Fibroblast of lung (primary cell): ENCODE measurements at regions not wholly inside any gene's neighbourhood (a gene's known extent, or its start where the extent isn't known, plus 50 kb on each side); places are given as distances from the start of the nearest gene placed in this dataset.

ENCODE experiments used
- DNase-seq, 2 donors: peaks; one replicate each; pipeline versions ENCODE4 v3.0.0 to v3.0.0-alpha.2; 2010; ENCODE audit warnings: low read depth in 2 of 2
- H2AFZ ChIP-seq: 2 replicates; pipeline ENCODE4 v1.5.1; 2012; ENCODE audit warnings: low read length, control low read depth, inconsistent platforms
- H3K27ac ChIP-seq: 2 replicates; pipeline ENCODE4 v1.5.1; 2011; ENCODE audit warnings: low read length, control low read depth; ENCODE audit not compliant: insufficient read depth
- H3K27me3 ChIP-seq: 2 replicates; pipeline ENCODE4 v1.5.1; 2011; ENCODE audit warnings: mild to moderate bottlenecking, low read length; ENCODE audit not compliant: control insufficient read depth, insufficient read depth
- H3K36me3 ChIP-seq: 2 replicates; pipeline ENCODE4 v1.5.1; 2011; ENCODE audit warnings: low read length; ENCODE audit not compliant: control insufficient read depth, insufficient read depth
- H3K4me1 ChIP-seq: 2 replicates; pipeline ENCODE4 v1.5.1; 2011; ENCODE audit warnings: low read length; ENCODE audit not compliant: control insufficient read depth, insufficient read depth; ENCODE audit errors: extremely low read depth
- H3K4me2 ChIP-seq: 2 replicates; pipeline ENCODE4 v1.5.1; 2011; ENCODE audit warnings: low read length, control low read depth; ENCODE audit not compliant: insufficient read depth; ENCODE audit errors: extremely low read depth
- H3K4me3 ChIP-seq, 4 experiments: fragments of 200-600 bp in 1 of 4; sonication (generic) in 1 of 4; replicated peaks in 1 of 4; 2 replicates each; pipeline ENCODE4 v1.5.1; 2011 to 2016; ENCODE audit warnings: low read length in 4 of 4, low read depth in 3 of 4, mild to moderate bottlenecking in 3 of 4, control low read depth in 2 of 4, inconsistent platforms in 1 of 4, mixed read lengths in 1 of 4; ENCODE audit not compliant: insufficient read depth in 1 of 4; ENCODE audit errors: control extremely low read depth in 1 of 4
- H3K79me2 ChIP-seq: 2 replicates; pipeline ENCODE4 v1.5.1; 2012; ENCODE audit warnings: mild to moderate bottlenecking, low read length, inconsistent platforms; ENCODE audit not compliant: control insufficient read depth, insufficient read depth
- H3K9ac ChIP-seq: 2 replicates; pipeline ENCODE4 v1.5.1; 2011; ENCODE audit warnings: mild to moderate bottlenecking, low read length, control low read depth; ENCODE audit not compliant: insufficient read depth
- H3K9me3 ChIP-seq: 2 replicates; pipeline ENCODE4 v1.5.1; 2012; ENCODE audit warnings: low read depth, low read length; ENCODE audit not compliant: control insufficient read depth, insufficient read depth
- H4K20me1 ChIP-seq: 2 replicates; pipeline ENCODE4 v1.5.1; 2011; ENCODE audit warnings: low read length; ENCODE audit not compliant: control insufficient read depth, insufficient read depth; ENCODE audit errors: extremely low read depth
- EZH2 ChIP-seq: IDR thresholded peaks from 2 replicates; pipeline ENCODE4 v1.5.1; 2012; ENCODE audit warnings: low read length, control low read depth, mild to moderate bottlenecking; ENCODE audit errors: missing control alignments
- TF ChIP-seq, protein P1 (sequence below), 2 donors: IDR thresholded peaks in 1 of 2; conservative IDR thresholded peaks in 1 of 2; 1 replicate in 1 of 2; 2 replicates in 1 of 2; pipeline ENCODE4 v1.5.1; 2011 to 2012; ENCODE audit warnings: low read length in 2 of 2, control low read depth in 1 of 2, inconsistent platforms in 1 of 2, low read depth in 1 of 2, mild to moderate bottlenecking in 1 of 2

DNA sequence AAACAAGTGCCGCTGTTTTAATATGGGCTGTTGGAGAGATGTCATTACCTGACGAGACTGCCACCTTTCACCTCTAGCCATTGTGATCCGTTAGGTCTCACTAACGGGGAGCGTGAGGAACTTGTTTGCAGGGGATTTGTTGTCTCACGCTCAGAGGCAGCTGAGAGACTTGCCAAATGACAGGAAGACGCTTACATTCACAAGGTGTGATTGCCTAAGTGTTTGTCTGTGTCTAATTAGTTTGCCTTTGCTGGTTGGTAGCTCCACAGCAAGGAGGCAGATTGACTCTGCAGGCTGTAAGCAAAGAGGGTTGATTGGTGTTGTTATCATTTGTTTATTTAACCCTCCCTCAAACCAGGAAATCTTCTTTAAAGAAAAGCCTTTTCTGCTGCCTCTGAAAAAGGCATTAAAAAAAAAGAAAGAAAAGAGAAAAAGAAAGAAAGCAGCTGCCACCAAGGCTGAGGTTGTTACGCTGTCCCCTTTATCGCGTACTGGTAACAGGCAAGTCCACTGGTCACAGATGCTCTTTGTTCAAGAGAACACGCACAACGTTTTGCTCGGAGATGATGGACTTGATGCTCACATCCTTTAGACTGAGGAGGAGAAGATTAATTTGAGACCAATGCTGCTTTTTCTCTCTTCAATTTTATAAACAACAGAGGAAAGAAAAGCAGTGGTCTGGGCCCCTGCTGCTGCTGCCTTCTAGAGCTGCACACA lies 203.9 kb downstream of the ZNF326 start:
- no peaks in the 10 kb centered on the region for H3K79me2 ChIP-seq
- H4K20me1 ChIP-seq = no peaks in the 10 kb centered on the region
- H3K4me2 ChIP-seq = no peak overlapping the region
- H3K9ac ChIP-seq = no peak overlapping the region
- H3K4me3 ChIP-seq = no peak overlapping the region
- DNase-seq = no peak
- H3K27ac ChIP-seq = no peak overlapping the region
- no peak overlapping the region for H2AFZ ChIP-seq
- no peaks in the 10 kb centered on the region for H3K4me1 ChIP-seq
- no peaks in the 10 kb centered on the region for H3K9me3 ChIP-seq
- H3K36me3 ChIP-seq = no peaks in the 10 kb centered on the region
- H3K27me3 ChIP-seq = no peaks in the 10 kb centered on the region
- no peak for TF ChIP-seq EZH2
- TF ChIP-seq, protein P1, sequence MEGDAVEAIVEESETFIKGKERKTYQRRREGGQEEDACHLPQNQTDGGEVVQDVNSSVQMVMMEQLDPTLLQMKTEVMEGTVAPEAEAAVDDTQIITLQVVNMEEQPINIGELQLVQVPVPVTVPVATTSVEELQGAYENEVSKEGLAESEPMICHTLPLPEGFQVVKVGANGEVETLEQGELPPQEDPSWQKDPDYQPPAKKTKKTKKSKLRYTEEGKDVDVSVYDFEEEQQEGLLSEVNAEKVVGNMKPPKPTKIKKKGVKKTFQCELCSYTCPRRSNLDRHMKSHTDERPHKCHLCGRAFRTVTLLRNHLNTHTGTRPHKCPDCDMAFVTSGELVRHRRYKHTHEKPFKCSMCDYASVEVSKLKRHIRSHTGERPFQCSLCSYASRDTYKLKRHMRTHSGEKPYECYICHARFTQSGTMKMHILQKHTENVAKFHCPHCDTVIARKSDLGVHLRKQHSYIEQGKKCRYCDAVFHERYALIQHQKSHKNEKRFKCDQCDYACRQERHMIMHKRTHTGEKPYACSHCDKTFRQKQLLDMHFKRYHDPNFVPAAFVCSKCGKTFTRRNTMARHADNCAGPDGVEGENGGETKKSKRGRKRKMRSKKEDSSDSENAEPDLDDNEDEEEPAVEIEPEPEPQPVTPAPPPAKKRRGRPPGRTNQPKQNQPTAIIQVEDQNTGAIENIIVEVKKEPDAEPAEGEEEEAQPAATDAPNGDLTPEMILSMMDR (conservative IDR thresholded peaks at IDR 0.05 in 1 of 2, IDR thresholded peaks at IDR 0.05 in 1 of 2; ENCODE audit: low read depth in 1 of 2, low read length in 2 of 2) = no peak

DNA sequence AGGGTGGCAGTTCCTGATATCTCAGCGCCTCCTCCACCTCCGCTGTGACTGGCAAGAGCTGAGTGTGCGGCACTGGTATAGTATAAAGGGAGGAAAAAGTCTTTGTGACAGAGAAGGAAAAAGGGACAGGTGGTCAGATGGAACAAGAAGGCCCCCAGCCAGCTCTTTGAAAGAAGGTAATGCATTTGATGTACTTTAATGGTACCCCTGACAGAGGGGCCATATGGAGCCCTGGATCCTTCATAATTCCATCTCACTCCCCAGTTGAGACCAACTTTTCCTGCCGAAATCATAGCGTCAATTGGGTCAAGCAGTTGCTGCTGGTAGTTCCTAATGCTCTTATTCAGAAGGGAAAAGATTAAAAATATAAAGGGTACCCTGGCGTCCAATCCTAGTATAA lies 198.2 kb downstream of the ZNF326 start:
- no peak overlapping the region for H3K4me3 ChIP-seq
- H3K79me2 ChIP-seq = no peaks in the 10 kb centered on the region
- H3K27ac ChIP-seq = no peak overlapping the region
- H3K27me3 ChIP-seq = no peaks in the 10 kb centered on the region
- no peak overlapping the region for H3K9ac ChIP-seq
- H4K20me1 ChIP-seq = no peaks in the 10 kb centered on the region
- H3K4me2 ChIP-seq = no peak overlapping the region
- TF ChIP-seq EZH2 = no peak
- TF ChIP-seq, protein P1 (conservative IDR thresholded peaks at IDR 0.05 in 1 of 2, IDR thresholded peaks at IDR 0.05 in 1 of 2; ENCODE audit: low read depth in 1 of 2, low read length in 2 of 2) = no peak
- no peak overlapping the region for H2AFZ ChIP-seq
- DNase-seq = no peak
- H3K9me3 ChIP-seq = no peaks in the 10 kb centered on the region
- H3K36me3 ChIP-seq = no peaks in the 10 kb centered on the region
- no peaks in the 10 kb centered on the region for H3K4me1 ChIP-seq

DNA sequence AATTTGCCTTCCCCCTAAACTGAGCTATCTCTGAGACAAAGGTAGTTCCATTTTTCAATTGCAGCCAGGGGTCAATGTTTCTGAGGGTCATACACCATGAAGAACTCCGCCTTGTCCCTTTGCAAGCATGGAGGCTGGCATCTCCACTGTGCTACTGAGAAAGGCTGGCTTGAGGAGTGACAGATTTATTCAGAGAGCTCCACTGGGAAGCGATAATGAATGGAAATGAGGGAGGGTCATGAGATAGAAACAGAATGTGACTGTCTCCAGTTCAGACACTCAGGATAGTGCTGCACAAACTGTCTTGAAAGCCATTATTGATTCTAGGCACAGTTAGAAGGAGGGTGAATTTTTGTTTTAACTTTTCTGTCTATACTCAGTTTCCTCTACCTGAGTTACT lies 197.5 kb downstream of the ZNF326 start:
- Histone ChIP-seq H3K36me3 (no peaks in the 10 kb centered on the region), H3K27ac (no peak overlapping the region), H3K4me1 (no peaks in the 10 kb centered on the region), H3K79me2 (no peaks in the 10 kb centered on the region), H3K4me2 (no peak overlapping the region), H3K27me3 (no peaks in the 10 kb centered on the region), H3K4me3 (no peak overlapping the region), H3K9me3 (no peaks in the 10 kb centered on the region), H2AFZ (no peak overlapping the region), H4K20me1 (no peaks in the 10 kb centered on the region), H3K9ac (no peak overlapping the region)
- TF ChIP-seq, protein P1 (conservative IDR thresholded peaks at IDR 0.05 in 1 of 2, IDR thresholded peaks at IDR 0.05 in 1 of 2; ENCODE audit: low read depth in 1 of 2, low read length in 2 of 2) = no peak
- no peak for TF ChIP-seq EZH2
- no peak for DNase-seq
